GM12875 (cell line): ENCODE measurements at regions not wholly inside any gene's neighbourhood (a gene's known extent, or its start where the extent isn't known, plus 50 kb on each side); places are given as distances from the start of the nearest gene placed in this dataset.

Source experiments
- H3K4me3 ChIP-seq: one replicate; pipeline ENCODE4 v1.5.1; 2011; ENCODE audit warnings: low read depth, low read length, control low read depth
- TF ChIP-seq, protein P1 (sequence below): IDR thresholded peaks from 2 replicates; pipeline ENCODE4 v1.5.1; 2011; ENCODE audit warnings: low read depth, mild to moderate bottlenecking, control low read depth, inconsistent platforms, low read length, moderate library complexity, borderline replicate concordance; ENCODE audit not compliant: insufficient read depth

DNA sequence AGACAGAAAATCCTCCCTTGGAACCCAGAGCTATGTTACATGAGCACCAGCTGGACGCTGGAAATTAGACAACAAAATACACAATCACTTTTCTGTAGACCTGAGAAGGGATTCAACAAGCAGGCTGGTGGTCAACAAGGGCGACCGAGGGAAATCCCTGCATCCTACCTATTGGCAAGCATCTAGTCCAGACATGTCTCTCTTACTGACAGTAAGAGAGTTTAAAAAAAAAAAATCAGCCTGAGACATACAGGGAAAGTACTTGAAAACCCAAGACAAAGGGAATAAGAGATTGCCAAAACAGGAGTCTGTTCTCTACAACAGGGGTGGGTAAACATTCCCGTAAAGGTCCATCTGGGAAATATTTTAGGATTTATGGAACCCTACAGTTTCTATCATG is 108.0 kb downstream of the KDR start:
- no peak overlapping the region for H3K4me3 ChIP-seq
- TF ChIP-seq, protein P1, sequence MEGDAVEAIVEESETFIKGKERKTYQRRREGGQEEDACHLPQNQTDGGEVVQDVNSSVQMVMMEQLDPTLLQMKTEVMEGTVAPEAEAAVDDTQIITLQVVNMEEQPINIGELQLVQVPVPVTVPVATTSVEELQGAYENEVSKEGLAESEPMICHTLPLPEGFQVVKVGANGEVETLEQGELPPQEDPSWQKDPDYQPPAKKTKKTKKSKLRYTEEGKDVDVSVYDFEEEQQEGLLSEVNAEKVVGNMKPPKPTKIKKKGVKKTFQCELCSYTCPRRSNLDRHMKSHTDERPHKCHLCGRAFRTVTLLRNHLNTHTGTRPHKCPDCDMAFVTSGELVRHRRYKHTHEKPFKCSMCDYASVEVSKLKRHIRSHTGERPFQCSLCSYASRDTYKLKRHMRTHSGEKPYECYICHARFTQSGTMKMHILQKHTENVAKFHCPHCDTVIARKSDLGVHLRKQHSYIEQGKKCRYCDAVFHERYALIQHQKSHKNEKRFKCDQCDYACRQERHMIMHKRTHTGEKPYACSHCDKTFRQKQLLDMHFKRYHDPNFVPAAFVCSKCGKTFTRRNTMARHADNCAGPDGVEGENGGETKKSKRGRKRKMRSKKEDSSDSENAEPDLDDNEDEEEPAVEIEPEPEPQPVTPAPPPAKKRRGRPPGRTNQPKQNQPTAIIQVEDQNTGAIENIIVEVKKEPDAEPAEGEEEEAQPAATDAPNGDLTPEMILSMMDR = no peak

DNA sequence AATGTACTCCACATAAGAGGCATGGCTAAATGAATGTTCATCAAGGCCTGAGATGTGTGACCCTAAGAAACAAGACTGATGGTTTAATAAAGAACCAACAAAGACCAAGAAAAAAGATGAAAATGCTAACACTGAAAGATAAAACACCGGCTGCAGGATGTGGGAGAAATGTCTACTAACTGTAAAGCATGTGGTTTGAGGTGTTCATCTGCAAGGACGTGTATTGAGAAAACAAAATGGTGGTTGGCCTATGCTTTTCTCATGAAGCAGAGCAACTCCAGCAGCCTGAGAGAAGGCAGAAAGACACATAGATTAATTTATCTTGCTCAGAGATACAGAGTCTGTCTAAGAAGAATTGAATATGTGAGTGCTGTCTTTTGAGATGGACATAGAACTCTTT is 109.3 kb downstream of the KDR start:
- H3K4me3 ChIP-seq = no peak overlapping the region
- TF ChIP-seq, protein P1 = no peak

DNA sequence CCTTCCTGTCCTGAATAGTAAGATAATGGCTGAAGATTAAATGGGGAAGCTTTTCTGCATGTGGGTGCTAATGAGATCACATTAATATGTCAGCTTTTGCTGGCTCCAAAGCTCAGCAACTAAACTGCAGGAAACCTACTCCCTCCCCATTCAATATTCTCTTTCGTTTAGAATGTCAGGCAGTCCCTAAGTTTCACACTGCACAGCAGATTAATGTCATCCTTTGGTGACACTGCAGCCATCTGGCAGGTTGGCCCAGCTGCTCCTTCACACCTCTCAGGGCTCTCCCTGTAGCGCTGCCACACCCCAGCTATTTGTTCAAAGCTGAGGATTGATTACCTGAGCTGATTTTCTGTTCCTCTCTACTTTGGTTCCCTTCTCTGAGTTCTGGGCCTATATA is 110.5 kb downstream of the KDR start:
- TF ChIP-seq, protein P1 = no peak
- no peak overlapping the region for H3K4me3 ChIP-seq

DNA sequence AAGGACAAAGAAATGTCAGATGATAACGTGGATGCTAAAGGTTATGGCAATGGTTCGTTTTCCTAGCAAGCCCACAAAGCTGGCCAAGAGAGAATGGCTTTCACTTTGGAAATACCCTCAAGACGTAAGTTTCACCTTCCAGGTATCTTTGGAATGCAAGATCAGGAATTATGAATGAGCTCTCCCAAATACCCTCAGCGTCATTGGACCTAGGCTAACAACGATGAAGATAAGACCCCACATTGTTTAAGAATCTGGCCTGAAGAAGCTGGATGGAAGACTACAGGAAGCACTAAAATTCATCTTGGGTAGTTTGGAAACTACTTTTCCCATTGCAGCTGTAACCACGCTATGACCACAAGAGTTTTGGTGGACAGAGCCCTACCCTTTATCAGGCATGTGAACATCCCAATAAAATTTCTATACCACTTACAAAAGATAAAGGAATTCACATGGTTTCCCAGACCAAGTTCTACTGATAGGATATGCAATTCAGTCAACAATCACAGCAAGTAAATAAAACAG is 111.9 kb downstream of the KDR start:
- TF ChIP-seq, protein P1 = no peak
- no peak overlapping the region for H3K4me3 ChIP-seq

DNA sequence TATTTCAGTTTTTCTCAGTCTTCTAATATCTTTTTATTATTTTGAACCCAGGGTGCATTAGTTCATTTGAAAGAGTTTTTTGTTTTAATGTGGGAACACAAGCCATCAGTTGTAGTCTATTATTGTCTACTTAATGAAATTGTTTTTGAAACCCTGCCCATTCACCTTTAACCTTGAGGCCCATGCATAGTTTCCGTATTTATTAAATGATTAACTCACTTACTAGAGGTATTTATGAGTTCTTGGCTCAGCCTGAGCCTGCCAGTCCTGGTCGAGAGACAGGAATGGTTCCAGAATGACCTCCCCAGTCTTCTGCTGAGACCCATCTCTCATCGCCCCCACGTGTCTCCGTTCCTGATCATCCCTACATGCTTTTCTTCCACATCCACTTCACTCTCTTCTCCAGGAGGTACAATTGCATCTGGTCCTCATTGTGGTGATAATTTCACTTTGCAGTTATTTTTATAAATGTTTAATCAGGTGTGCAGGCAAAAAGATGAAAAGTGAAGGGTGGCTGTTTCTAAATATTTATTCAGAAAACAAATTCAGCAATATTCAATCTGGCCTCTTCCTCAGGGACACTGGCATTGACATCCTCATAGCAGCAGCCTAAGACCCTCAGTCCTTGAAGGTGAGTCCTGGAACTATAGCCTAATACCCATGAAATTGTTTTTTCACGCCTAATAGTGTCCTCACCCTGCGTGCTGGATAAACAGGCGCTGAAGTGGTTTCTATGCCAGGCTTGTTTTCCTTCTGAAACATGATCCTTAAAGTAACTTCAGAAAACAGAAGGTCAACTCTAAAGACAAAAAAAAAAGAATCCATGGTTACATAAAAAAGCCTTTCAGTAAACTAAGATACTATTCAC is 112.8 kb downstream of the KDR start:
- no peak overlapping the region for H3K4me3 ChIP-seq

DNA sequence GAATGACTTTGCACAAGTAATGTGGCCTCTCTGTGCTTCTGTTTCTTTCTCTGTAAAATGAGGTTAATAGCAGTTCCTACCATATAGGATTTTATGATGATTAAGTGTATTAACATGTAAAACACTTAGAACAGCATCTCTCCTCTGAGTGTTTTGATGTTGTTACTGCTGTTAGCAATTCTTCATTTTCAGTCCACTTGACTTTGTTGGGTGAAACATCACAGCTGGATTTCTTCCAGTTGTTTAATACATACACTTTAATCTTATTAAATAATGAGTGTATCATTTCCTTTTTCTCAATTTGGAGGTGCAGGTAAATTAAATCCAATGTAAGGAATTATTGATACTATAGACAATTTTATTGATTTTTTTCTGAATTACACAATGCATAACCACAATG is 113.6 kb downstream of the KDR start:
- H3K4me3 ChIP-seq = no peak overlapping the region
- TF ChIP-seq, protein P1 = no peak

More for the DNA sequence above, 112.8 kb downstream of the KDR start:
- TF ChIP-seq, protein P1 = no peak

DNA sequence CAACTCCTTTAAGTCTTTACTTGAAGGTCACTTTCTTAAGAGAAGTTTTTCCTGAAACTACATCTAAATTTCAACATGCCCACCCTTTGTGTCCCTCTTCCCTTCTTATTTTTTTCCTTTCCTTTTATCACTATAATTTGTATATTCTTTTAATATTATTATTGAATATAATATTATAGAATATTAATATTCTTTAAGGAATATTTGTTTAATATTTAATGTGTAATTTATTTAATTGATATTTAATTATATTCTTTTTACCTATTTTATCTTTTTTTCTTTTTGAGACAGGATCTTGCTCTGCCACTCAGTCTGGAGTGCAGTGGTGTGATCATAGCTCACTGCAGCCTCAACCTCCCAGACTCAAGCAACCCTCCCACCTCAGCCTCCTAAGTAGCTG is 114.8 kb downstream of the KDR start:
- no peak overlapping the region for H3K4me3 ChIP-seq
- TF ChIP-seq, protein P1 = no peak
